CD4-positive, alpha-beta T cell treated with Interleukin-2 at 100 ng/mL for 4 hours (primary cell): ENCODE measurements at regions not wholly inside any gene's neighbourhood (a gene's known extent, or its start where the extent isn't known, plus 50 kb on each side); places are given as distances from the start of the nearest gene placed in this dataset.
A peak's percentile ranks its signal among the peaks of the same experiment; 100 is the strongest.

Experiments
- DNase-seq: peaks from one replicate; pipeline ENCODE4 v3.0.0-alpha.2; 2020; ENCODE audit warnings: low spot score

DNA sequence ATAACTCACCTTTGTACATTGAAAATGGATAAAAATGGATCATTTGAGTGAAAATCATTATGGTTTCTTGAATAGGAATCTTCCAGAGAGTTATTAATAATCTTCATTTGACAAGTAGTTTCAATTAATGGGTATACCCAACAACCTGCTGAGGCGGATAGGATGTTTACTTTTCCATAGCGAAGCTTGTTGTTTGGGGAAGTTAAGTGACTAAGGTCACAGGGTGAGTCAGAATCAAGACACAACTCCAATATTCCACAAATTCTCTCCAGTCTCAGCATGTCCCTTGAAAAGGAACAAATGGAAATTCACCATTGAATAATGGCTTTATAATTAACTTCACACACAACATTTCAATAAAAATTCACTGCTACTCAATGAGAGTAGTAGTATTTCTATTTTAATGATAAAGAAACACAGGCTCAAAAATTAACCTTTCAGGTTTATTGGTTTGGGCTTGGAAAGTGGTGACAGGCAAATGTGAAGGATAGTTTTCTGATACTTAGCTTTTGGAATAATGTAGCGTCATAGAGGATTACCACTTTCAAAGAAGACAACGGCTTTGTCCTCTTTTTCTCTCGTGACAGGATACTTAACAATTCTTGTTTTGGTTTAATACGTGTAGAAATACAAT lies 211.3 kb downstream of the GPD2 start:
- no peak for DNase-seq

DNA sequence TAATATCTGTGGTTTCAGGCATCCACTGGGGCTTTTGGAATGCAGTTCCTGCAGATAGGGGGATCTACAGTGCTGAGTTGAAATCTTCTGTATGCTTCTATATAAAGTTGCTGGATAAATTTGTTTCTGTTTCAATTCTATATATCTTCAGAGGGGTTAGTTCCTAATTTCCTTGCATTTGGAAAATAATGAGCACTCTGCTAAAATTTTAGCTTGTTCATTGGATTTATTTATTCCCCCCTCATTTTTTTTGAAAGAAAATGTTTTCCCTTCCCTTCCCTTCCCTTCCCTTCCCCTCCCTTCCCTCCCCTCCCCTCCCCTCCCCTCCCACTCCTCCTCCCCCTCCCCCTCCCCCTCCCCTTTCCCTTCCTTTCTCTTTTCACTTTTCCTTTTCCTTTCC lies 212.3 kb downstream of the GPD2 start:
- no peak for DNase-seq

DNA sequence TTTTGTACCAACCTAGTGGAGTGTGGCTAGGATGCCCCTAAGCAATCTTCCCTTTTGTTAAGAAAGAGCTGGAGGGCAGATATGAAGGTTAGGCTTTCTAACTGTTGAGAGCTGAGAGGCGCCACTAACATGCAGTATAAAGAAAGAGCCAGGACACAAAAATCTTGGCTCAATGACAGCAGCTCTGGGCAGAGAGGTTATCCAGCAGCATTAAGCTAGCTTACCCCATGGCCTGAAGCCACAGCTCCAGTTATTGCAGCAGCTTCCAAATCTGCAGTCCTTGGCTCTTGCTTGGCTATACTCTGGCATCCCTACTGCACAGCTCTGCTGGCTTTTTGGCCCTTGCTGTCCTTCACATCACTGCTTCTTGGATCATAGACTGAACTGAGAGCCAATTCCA lies 213.4 kb downstream of the GPD2 start:
- no peak for DNase-seq

DNA sequence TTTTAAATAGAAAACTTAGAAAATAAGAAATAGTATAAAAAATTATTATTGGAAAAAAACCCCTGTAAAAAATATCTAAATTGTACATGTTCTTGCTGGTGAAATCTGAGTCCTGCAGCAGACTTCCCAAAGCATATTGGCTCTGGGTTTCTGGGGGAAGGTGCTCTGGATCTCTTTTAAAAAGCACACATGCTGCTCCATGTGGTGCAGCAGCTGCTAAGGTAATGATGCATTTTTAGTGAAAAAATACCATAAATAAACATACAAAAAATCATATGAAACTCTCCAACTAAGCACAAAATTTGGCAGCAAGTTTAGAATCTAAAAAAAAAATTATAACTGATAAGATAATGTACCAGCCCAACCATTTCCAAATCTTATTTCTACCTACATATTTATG lies 216.5 kb downstream of the GPD2 start:
- no peak for DNase-seq

DNA sequence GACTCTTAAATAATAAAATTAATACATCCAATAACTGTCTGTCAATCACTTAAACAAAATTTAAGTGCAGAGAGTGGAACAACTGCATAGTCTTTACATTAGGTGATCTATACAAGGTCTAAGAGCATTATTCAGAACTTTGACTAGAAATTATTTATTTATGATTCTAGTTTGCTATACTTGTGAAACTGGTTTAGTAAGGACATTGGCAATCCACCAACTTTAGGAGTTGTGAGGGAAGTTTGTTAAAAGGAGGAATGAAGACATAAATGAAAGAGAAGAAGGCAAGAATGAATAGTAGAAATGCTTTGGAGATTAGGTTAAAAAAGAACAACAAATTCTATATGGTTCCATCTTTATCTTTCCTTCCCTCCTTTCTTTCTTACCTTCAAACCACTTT lies 217.5 kb downstream of the GPD2 start:
- DNase-seq, result no peak

DNA sequence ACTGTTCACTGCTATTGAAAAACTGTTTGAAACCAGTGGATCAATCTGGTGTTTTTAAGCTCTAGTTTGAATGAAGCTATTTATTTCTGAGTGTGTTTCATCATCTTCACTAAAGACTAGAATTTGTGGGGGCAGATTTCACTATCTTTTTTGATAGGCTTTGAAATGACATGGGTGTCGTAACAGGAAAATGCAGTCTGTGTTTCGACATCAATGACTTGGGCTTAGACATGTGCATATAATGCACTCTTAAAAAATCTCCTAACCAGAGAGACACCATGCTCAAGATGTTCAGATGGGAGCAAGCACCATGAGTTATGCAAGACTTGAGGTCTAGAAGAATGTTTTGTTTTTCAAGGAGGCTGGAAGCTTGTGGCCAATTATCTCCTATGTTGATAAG lies 221.6 kb downstream of the GPD2 start:
- DNase-seq, result no peak

DNA sequence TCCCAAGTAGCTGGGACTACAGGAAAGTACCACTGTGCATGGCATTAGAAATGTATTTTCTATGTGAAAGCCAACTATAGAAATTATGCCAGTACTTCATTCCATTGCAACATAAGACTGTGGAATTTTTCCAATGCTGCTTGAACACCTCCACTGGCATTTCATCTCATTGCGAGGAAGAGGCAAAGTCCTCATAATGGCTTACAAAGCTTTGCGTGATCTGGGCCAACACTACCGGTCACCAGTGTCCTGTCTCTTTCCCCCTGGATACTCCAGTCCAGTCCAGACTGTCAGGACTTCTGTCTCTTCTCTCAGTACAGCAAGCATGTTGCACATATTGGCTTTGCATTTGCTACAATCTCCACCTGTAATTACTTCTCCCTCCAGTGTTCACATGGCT lies 223.5 kb downstream of the GPD2 start:
- no peak for DNase-seq

DNA sequence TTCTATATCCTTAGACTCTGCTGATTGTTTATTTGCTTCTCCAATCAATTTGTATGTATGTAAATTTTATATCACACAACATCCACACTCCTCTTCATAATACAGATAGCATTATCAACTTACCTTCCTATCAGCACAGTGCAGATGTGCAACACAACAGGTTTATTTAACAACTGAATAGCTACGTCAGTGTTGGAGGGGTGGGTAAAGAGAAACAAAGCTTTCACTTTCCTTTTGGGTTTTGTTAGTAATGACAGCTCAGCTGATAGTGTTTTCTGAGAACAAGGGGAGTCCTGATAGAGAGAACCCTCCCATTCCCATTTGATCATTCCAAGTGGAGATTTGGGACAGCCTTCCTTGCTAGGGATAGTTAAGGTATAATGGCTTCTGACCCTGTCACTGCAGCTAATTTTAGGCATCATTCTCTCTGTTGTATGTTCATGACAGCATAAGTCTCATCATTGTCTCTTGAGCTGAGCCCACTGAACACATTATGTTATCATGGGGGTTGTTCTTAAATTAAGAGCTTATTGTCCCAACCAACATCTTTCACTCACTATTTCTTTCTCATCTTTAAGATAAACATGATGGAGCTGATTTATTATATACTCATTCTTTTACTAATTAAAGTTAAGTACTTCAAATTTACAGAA lies 227.7 kb downstream of the GPD2 start:
- DNase-seq, result peak; percentile 5

DNA sequence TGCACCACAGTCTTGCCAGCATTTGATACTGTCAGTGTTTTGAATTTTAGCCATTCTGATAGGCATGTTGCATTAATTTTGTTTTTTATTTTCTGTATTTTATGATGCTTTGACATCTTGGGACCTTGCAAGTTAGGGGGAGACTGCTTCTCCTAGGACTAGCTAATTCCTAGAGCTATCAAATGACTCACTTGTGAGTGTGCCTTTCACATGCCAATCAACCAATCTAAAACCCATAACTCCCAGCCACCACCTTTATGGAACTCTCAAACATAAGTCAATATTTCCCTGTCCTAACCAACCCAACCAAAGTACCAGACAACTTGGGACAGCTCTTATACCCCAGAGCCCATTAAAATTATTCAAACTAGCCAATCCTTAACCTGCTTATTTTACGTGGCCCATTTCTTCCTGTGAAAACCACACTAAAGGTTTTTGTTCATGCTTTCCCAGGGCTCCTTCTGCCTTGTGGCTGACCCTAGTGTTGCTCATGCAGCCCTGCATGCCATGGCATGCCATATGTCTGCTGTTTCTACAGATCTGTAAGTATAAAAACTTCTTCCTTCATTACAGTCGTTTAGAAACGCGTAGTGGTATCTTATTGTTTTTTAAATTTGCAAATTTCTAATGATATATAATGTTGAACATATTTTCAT lies 230.1 kb downstream of the GPD2 start:
- no peak for DNase-seq

DNA sequence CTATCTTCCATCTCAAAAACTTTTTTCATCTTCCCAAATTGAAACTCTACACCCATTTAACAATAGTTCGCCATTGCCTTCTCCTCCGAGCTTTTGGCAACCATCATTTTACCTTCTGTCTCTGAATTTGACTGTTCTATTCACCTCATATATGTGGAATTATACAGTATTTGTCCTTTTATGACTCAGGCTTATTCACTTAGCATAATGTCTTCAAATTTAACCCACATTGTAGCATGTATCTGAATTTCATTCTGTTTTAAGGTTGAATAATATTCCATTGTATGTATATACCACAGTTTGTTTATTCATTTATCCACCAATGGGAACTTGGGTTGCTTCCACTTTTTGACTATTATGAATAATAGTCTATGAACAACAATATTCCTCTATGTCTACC lies 233.9 kb downstream of the GPD2 start:
- DNase-seq, result no peak

DNA sequence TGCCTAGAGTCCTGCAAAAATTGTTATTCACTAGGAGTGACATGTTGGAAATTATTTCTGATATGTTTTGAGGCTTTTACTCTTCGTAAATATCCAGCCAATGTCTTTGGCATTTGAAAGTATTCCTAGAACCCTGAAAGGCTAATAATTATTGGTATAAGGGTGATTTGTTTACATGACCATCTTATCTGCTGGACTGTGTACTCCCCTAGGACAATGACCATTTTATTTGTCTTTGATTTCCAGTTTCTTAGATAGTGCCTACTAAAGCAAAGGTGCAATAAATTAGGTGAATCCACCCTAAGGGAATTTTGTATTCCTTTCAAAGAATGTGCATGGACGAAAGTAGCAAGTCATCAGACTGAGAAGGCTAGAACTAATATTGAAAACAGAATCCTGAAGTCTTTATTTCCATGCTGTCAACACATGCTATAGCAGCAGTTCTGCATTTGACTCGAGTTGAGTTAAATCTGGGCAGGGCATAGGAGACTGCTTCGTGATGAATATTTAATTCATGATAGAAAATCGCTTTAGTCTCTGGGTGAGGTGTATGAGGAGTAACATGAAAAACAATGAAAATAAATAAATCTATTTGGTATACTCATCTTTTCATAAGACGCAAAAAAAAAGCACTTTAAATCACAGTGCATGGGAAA lies 235.7 kb downstream of the GPD2 start:
- DNase-seq, result no peak

DNA sequence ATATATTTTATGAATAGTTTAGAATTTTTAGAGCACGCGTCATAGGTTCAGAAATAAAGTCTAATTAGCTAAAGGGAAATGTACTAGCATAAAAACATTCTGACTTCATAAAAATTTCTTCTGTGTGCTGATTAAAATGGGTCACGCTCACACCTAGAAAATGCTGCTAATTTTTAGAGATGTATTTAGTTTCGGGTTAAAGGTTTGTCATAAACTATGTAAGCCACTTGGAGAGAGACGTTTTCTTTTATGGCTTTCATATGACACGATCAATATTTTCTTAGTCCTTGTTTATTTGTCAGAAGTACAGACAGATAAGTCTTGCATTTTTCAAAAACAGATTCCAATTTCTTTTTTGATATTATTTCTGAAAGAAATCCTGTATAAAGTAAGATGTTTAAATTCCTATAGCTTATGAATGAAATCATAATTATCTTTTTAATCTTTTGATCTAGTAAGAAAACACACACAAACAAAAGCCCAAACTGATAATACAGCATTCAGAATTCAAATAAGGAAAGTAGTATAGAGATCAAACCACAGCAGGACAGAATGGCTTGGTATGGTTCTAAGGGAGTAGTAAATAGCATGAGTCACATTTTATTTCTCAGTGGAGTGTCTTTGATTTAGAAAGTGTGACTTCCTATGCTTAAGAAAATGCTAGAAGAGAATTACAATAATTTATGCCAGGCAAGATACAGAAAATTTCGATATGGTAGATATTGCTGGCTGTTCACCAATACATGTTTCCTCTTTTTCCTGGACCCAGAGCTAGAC lies 236.6 kb downstream of the GPD2 start:
- DNase-seq, result no peak

DNA sequence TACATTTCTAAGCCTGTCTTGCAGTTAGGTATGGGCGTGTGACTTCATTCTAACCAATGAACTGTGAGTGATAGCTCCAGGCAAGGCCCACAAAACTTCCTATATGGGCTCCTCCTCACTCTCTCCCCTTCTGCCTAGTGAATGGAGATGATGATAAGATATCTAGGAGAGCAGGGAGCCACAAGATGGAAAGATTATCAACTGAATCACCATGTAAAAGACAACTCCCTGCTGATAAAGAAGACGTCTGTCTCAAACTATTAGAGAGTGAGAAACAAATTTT lies 237.1 kb downstream of the GPD2 start:
- no peak for DNase-seq

DNA sequence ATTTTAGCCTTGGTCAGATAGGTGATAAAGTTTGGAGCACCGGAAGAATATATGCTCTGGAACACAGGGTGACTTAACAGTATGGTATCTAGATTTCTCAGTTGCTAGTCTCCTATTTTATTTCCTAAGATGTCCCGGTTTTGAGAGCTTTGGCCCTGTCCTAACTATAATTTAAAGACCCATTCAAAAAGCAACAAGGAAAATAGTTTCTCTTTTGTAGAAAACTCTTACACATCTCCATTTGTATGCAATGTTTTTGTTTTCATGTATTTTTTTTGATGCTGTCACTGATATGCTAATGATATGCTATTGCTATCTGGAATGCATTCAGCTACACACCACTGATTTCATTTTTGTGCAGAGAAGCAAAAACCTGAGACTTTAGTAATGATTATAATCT lies 237.8 kb downstream of the GPD2 start:
- DNase-seq, result no peak

DNA sequence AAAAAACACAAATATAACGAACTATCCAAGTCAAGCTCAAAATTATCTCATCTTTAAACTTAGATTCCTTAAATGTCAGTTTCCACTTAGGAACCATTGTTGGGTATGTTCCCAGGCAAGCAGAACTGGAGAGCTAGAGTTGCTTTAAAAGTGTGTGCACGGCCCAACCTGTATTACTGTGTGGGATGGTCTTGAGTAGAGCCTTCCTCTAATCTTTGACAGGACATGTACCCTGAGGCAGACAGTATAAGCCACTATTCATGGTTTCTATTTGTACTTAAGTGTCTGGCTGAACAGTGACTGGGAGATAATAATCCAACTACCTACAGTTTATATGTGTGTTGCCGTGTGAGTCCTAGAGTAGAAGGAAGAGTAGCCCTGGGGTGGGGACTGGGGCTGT lies 239.7 kb downstream of the GPD2 start:
- no peak for DNase-seq

DNA sequence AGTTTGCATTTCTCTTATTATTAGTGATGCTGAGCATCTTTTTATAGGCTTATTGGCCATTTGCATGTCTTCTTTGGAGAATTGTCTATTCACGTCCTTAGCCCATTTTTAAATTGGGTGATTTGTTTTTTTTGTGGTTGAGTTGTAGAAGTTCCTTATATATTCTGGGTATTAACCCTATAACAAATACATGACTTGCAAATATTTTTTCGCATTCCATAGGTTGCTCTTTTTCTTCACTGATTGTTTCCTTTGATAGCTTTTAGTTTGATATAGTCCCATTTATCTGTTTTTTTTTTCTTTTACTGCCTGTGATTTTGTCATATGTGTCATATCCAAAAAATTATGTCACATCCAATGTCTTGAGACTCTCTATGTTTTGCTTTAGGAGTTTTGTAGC lies 243.6 kb downstream of the GPD2 start:
- DNase-seq, result no peak

DNA sequence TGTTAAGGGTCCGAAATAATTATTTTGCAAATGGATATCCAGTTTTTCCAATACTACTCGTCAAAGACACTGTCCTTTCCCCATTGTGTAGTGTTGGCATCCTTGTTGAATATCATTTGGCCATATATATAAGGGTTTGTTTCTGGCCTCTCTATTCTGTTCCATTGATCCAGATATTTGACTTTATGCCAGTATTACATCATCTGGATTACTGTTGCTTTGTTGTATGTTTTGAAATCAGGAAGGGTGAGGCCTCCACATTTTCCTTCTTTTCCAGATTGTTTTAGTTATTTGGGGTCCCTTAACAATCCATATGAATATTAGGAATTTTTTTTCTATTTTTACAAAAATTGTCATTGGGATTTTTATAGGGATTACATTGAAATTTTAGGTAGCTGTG lies 244.1 kb downstream of the GPD2 start:
- no peak for DNase-seq

DNA sequence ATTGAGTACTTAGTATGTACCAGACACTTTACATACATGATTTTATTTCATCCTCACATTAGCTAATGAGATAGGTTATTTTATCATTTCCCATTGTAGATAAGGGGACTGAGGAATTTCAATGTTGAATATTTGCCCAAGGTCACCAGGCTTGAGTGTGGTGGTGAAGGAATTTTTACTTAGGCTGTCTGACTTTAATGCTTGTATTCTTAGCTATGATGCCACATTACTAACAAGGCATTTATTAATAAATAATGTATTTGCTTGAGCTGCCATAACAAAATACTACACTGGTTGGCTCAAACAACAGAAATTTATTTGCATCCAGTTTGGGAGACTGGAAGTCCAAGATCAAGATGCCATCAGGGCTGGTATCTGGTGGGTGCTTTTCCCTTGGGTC lies 250.9 kb downstream of the GPD2 start:
- no peak for DNase-seq

DNA sequence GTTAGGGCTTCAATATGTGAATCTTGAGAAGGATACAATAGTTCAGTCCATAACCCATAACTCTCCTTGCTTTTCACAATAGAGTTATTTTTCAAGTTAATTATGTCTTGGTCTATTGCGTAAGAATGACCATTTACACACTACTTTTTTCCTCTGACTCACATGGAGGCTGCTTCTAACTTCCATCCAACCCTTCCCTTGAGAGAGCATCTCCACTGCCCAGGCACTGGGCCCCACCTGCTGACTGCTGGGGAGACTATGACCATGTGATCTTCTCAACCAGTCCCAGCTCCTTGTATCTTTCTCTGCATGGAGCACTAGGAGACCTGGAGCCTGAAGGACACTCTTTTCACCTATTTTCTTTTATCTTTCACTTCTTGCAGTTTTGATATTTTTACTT lies 251.5 kb downstream of the GPD2 start:
- no peak for DNase-seq

DNA sequence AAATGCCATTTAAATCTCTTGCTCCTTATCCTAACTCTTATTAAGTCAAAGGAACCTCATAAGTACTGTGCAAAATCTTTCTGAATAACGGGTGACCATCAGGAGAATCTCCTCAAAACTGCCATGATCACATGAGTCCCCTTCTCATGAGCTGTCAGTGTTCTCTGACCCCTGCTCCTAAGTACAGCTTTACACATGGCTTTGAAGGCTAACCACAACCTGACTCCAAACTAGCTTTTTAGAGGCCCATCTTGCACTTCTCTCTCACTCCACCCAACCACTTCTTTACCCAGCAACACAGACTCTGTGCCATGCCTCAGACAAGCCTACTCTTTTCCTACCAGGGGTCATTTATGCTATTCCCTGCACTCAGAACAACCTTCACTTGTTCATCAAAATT lies 253.8 kb downstream of the GPD2 start:
- no peak for DNase-seq

DNA sequence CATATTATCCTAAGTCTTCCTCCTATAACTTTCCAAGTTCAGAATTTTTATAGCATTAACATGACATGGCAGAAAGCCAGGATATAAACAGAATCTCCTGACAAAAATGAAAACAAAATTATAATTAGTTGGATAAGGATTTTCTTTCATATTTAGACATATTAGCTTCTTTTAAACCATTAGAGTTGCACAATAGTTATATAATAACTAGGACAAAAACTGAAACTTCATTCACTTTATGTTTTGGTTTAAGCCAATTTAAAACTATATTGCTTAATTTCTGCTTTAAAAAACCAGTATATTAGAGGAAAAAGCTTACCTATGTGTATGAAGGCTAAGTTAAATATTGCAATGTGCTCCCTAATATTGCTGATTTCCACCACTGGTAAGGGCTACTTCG lies 254.8 kb downstream of the GPD2 start:
- DNase-seq, result no peak

DNA sequence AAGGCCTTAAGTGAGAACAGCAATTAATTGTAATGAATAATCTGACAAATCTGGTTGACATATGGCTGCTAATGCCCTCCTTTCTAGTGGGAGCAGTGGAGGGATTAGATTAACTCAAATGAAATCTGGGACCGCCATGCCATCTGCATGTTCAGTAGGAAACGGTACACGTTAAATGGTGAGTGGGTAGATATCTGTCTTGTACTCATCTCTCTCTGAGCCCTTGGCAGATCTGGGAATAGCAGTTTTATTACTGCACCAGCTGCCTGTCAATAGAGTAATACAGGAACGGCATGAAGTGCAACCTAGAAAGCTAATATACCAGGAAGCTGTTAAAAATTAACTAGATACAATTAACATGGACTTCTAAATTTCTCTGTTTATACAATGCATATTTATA lies 258.8 kb downstream of the GPD2 start:
- DNase-seq, result no peak

DNA sequence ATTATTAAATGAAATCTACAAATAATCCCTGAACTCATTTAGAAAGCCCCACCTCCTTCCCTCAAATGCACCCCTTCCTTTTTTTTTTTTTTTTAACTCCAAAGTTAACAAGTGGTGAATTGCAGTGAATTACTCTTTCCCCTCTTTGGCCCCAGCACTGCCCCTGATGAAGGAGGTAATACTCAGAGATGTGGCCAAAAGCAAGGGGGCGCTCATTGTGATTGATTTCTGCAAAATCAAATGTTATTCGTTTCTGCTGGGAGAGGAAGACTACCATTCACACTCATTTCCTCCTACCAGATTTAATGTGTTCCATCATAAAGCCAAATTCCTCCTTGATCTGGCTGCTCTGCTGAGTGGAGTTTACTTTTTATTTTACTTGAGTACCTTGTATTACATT lies 259.4 kb downstream of the GPD2 start:
- DNase-seq, result no peak
